ENCODE measurements at regions not wholly inside any gene's neighbourhood (a gene's known extent, or its start where the extent isn't known, plus 50 kb on each side); places are given as distances from the start of the nearest gene placed in this dataset.
"Not testable (repeated sequence)": the region's sequence is repeated elsewhere in the genome, so short reads cannot be mapped to it uniquely, and the experiment has no call there.

GRCh38 chr3:103787879-103788278 lies 1353.1 kb downstream of the ZPLD1 start:
- DNase-seq (ENCODE audit: low read depth): no peak

GRCh38 chr3:103791786-103792515 lies 1357.1 kb downstream of the ZPLD1 start:
- DNase-seq (ENCODE audit: low read depth): no peak

- DNase-seq (ENCODE audit: low read depth): no peak
Observed at GRCh38 chr3:103794656-103795055, 1359.8 kb downstream of the ZPLD1 start.

- DNase-seq (ENCODE audit: low read depth): no peak
Observed at GRCh38 chr3:103796068-103796467, 1361.3 kb downstream of the ZPLD1 start.

- DNase-seq (ENCODE audit: low read depth): no peak
Observed at GRCh38 chr3:103803787-103804186, 1369.0 kb downstream of the ZPLD1 start.

- DNase-seq (ENCODE audit: low read depth): no peak
Observed at GRCh38 chr3:103810167-103810566, 1375.4 kb downstream of the ZPLD1 start.

- no peak for DNase-seq (ENCODE audit: low read depth)
Observed at GRCh38 chr3:103813955-103814354, 1379.1 kb downstream of the ZPLD1 start.

- DNase-seq (ENCODE audit: low read depth): no peak
Observed at GRCh38 chr3:103818398-103818797, 1383.6 kb downstream of the ZPLD1 start.

- DNase-seq (ENCODE audit: low read depth): no peak
Observed at GRCh38 chr3:103818800-103819199, 1384.0 kb downstream of the ZPLD1 start.

GRCh38 chr3:103825586-103825985 lies 1390.8 kb downstream of the ZPLD1 start:
- no peak for DNase-seq (ENCODE audit: low read depth)

- no peak for DNase-seq (ENCODE audit: low read depth)
Observed at GRCh38 chr3:103829723-103830326, 1395.0 kb downstream of the ZPLD1 start.

GRCh38 chr3:103847081-103848062 lies 1412.6 kb downstream of the ZPLD1 start:
- DNase-seq (ENCODE audit: low read depth): no peak

GRCh38 chr3:103851793-103852192 lies 1417.0 kb downstream of the ZPLD1 start:
- no peak for DNase-seq (ENCODE audit: low read depth)

- no peak for DNase-seq (ENCODE audit: low read depth)
Observed at GRCh38 chr3:103862415-103862814, 1427.6 kb downstream of the ZPLD1 start.

- DNase-seq (ENCODE audit: low read depth): no peak
Observed at GRCh38 chr3:103863381-103863780, 1428.6 kb downstream of the ZPLD1 start.

GRCh38 chr3:103866113-103866512 lies 1431.3 kb downstream of the ZPLD1 start:
- DNase-seq (ENCODE audit: low read depth): no peak

- no peak for DNase-seq (ENCODE audit: low read depth)
Observed at GRCh38 chr3:103873021-103873420, 1438.2 kb downstream of the ZPLD1 start.

- DNase-seq (ENCODE audit: low read depth): no peak
Observed at GRCh38 chr3:103873897-103874545, 1439.2 kb downstream of the ZPLD1 start.

GRCh38 chr3:103881809-103882208 lies 1447.0 kb downstream of the ZPLD1 start:
- not testable (repeated sequence) for DNase-seq (ENCODE audit: low read depth)

- no peak for DNase-seq (ENCODE audit: low read depth)
Observed at GRCh38 chr3:103889675-103890074, 1454.9 kb downstream of the ZPLD1 start.

- DNase-seq (ENCODE audit: low read depth): no peak
Observed at GRCh38 chr3:103894162-103894822, 1459.5 kb downstream of the ZPLD1 start.

GRCh38 chr3:103899328-103899727 lies 1464.5 kb downstream of the ZPLD1 start:
- no peak for DNase-seq (ENCODE audit: low read depth)
